Activated T-helper 1 cell treated with anti-CD3 and anti-CD28 coated beads, Interleukin-12 subunit alpha, Interleukin-12 subunit beta, Interleukin-2, Interleukin-4 antibody, amounts not matched to agents 30 ng/mL and 10 ng/mL and 1 ng/mL, durations not matched to agents 14 hours and 24 hours and 36 hours (primary cell): ENCODE measurements at regions not wholly inside any gene's neighbourhood (a gene's known extent, or its start where the extent isn't known, plus 50 kb on each side); places are given as distances from the start of the nearest gene placed in this dataset.
"Not testable (repeated sequence)": the region's sequence is repeated elsewhere in the genome, so short reads cannot be mapped to it uniquely, and the experiment has no call there.

Source experiments
- DNase-seq: peaks from one replicate; pipeline ENCODE4 v3.0.0; 2021; ENCODE audit warnings: low spot score
- H3K27ac Mint-ChIP-seq: one replicate; pipeline ENCODE4 v1.8.0; 2021; ENCODE audit warnings: mild to moderate bottlenecking, mixed read lengths
- H3K27me3 Mint-ChIP-seq: one replicate; pipeline ENCODE4 v1.8.0; 2022; ENCODE audit warnings: mild to moderate bottlenecking, moderate library complexity, mixed read lengths; ENCODE audit not compliant: insufficient read depth
- H3K36me3 Mint-ChIP-seq: one replicate; pipeline ENCODE4 v1.8.0; 2021; ENCODE audit warnings: low read depth, mixed read lengths
- H3K4me1 Mint-ChIP-seq: one replicate; pipeline ENCODE4 v1.8.0; 2021; ENCODE audit warnings: low read depth, mixed read lengths
- H3K4me3 Mint-ChIP-seq: one replicate; pipeline ENCODE4 v1.8.0; 2021; ENCODE audit warnings: mild to moderate bottlenecking, moderate library complexity, mixed read lengths
- H3K9me3 Mint-ChIP-seq: one replicate; pipeline ENCODE4 v1.8.0; 2021; ENCODE audit warnings: mixed read lengths
- intact Hi-C: fragments of 100-400 bp; cut with micrococcal nuclease; formaldehyde crosslinking; loops from one replicate; pipeline ENCODE4 v1.15.1; 2024

DNA sequence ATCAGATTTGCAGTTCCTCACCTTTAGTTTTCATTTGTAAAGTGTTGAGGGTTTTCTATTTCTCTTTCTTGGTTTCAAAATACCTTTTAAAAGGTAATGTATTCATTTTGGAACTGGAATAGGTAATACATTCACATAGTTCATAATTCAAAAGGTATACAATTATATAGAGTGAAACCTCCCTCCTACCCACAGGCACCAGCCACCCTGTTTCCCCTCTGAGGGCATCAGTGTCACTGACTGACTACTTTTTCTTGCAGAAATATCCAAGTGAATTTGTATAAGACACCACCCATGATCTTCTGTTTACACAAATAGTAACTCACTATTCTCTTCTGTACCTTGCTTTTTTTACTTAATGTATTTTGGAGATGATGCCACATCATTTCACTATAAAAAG, 139.6 kb upstream of the EGLN3 start:
- Mint-ChIP-seq H3K27ac (no peak overlapping the region), H3K36me3 (peaks cover 6% of the 10 kb centered on the region), H3K27me3 (peaks cover 8% of the 10 kb centered on the region), H3K9me3 (peaks cover 8% of the 10 kb centered on the region), H3K4me3 (no peak overlapping the region), H3K4me1 (peaks cover 20% of the 10 kb centered on the region)
- no peak for DNase-seq
- intact Hi-C loops = loop anchor here (10.0 kb wide), 1 partner anchor 46 kb away; no protein-coding TSS in a partner anchor

DNA sequence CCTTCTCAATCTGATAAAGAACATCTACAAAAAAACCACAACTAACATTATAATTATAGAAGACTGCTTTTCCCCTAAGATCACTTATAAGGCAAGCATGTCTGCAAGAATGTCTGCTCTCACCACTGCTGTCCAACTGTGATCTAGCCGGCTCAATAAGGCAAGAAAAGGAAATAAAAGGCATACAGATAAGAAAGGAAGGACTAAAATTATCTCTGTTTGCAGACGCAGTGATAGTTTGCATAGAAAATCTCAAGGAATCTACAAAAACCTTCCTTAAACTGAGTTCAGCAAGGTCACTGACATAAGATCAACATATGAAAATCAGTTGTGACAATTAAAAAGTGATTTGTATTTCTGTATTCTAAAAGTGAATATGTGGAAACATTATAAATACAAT, 138.0 kb upstream of the EGLN3 start:
- intact Hi-C loops = no loop called here
- no peak overlapping the region for H3K4me3 Mint-ChIP-seq
- peaks cover 8% of the 10 kb centered on the region for H3K27me3 Mint-ChIP-seq
- H3K9me3 Mint-ChIP-seq = peaks cover 5% of the 10 kb centered on the region
- H3K4me1 Mint-ChIP-seq = peaks cover 12% of the 10 kb centered on the region
- no peak for DNase-seq
- no peak overlapping the region for H3K27ac Mint-ChIP-seq
- peaks cover 6% of the 10 kb centered on the region for H3K36me3 Mint-ChIP-seq

GRCh38 chr14:34087571-34087970, 136.7 kb upstream of the EGLN3 start:
- H3K27ac Mint-ChIP-seq = no peak overlapping the region
- intact Hi-C loops = no loop called here
- peaks cover 3% of the 10 kb centered on the region for H3K36me3 Mint-ChIP-seq
- H3K4me3 Mint-ChIP-seq = no peak overlapping the region
- no peaks in the 10 kb centered on the region for H3K4me1 Mint-ChIP-seq
- no peak for DNase-seq
- peaks cover 5% of the 10 kb centered on the region for H3K9me3 Mint-ChIP-seq
- peaks cover 7% of the 10 kb centered on the region for H3K27me3 Mint-ChIP-seq

DNA sequence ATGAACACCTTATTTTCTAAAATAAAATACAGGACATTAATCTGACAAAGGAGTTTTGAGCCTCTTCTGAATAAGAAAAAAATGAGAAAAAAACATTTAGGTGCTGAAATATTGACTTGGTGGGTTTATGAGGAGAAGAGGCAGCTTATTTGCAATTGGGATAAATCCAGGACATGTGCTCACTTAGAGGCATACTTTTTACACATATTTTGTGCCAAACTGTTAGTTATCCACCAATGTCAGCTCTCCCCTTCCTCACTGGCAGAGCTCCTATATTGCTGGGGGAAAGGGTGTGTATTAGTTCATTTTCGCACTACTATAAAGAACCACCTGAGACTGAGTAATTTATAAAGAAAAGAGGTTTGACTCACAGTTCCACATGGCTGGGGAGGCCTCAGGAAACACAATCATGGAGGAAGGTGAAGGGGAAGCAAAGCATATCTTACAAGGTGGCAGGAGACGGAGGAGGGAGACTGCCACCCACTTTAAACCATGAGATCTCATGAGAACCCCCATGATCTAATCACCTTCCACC, 135.4 kb upstream of the EGLN3 start:
- no peaks in the 10 kb centered on the region for H3K4me1 Mint-ChIP-seq
- no peak overlapping the region for H3K27ac Mint-ChIP-seq
- intact Hi-C loops = no loop called here
- peaks cover 10% of the 10 kb centered on the region for H3K27me3 Mint-ChIP-seq
- H3K36me3 Mint-ChIP-seq = peaks cover 3% of the 10 kb centered on the region
- DNase-seq = no peak
- H3K4me3 Mint-ChIP-seq = no peak overlapping the region
- peaks cover 5% of the 10 kb centered on the region for H3K9me3 Mint-ChIP-seq

DNA sequence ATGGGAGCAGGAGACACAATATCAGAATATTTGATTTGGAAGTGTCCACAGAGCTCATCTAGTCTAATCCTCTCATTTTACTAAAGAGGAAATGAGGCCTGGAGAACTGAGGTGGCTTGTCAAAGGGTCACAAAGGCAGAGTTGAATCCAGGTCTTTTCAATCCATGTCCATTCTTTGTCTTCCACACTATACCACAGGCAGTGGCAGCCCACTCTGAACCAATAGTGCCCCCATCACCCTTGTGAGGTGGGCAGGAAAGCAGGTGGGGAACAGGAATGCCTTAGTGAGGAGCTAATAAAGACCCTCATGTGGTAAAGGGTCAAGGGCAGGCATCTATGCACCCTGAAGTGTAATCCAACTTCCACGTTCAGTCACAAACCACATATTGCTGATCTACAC, 134.8 kb upstream of the EGLN3 start:
- Mint-ChIP-seq H3K9me3 (peaks cover 5% of the 10 kb centered on the region), H3K27ac (no peak overlapping the region), H3K4me3 (no peak overlapping the region), H3K27me3 (peaks cover 10% of the 10 kb centered on the region), H3K4me1 (no peaks in the 10 kb centered on the region), H3K36me3 (peaks cover 3% of the 10 kb centered on the region)
- no peak for DNase-seq
- intact Hi-C loops = no loop called here

DNA sequence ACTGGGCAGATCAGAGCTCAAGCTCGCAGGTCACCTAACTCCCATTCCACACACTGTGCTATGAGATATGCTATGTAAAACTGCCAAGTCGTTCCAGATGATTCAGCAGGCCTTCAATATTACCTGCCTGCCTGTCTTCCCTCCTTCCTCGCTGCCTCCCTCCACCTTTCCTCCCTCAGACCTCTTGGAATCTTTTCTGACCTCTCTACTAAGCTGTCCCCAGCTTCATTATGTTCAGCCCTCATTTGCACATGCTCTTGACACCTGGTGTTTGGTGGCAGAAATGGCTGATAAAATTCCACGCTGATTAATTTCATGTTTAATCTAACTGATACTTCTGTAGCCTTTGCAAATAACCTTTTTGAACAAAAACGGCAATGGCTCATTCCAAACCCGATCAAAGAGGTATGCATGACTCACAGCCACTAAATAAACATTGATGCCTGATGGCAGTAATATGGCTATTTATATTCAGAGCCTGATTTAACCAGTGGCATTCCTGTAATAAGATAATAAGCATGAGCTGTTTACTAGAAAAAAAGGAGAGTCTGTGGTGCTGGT, 130.8 kb upstream of the EGLN3 start:
- H3K27ac Mint-ChIP-seq = no peak overlapping the region
- H3K27me3 Mint-ChIP-seq = peaks cover 5% of the 10 kb centered on the region
- no peak for DNase-seq
- no peaks in the 10 kb centered on the region for H3K36me3 Mint-ChIP-seq
- H3K4me1 Mint-ChIP-seq = peaks cover 4% of the 10 kb centered on the region
- H3K4me3 Mint-ChIP-seq = no peak overlapping the region
- no peaks in the 10 kb centered on the region for H3K9me3 Mint-ChIP-seq
- intact Hi-C loops = no loop called here

GRCh38 chr14:34081101-34081575, 130.3 kb upstream of the EGLN3 start:
- H3K36me3 Mint-ChIP-seq = no peaks in the 10 kb centered on the region
- no peak for DNase-seq
- no peak overlapping the region for H3K27ac Mint-ChIP-seq
- H3K9me3 Mint-ChIP-seq = no peaks in the 10 kb centered on the region
- H3K27me3 Mint-ChIP-seq = peaks cover 6% of the 10 kb centered on the region
- H3K4me3 Mint-ChIP-seq = no peak overlapping the region
- intact Hi-C loops = no loop called here
- H3K4me1 Mint-ChIP-seq = peaks cover 4% of the 10 kb centered on the region

- intact Hi-C loops = not testable (repeated sequence)
These were observed 128.8 kb upstream of the EGLN3 start for GRCh38 chr14:34079643-34080042.

DNA sequence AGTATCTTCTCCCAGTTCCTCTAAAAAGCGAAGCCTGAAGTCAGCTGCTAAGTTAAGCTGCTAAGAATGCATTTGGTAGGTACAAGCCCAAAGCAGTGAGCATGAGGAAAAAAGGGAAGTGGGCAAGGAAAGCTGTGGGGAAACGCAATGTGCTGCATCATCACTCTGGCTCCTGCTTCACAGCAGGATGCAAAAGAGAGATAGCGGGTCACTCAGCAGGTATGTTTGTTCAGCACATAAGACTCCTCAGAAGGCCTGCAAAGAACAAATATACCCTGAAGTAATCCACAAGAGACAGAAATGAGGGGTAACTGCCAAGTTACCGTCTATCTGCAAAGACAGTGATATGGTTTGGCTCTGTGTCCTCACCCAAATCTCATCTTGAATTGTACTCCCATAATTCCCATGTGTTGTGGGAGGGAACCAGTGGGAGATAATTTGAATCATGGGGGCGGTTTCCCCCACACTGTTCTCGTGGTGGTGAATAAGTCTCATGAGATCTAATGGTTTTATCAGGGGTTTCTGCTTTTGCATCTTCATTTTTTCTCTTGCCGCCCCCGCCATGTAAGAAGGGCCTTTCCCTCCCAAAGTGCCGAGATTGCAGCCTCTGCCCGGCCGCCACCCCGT, 127.4 kb upstream of the EGLN3 start:
- intact Hi-C loops = no loop called here
- Mint-ChIP-seq H3K9me3 (no peaks in the 10 kb centered on the region), H3K27me3 (peaks cover 13% of the 10 kb centered on the region), H3K36me3 (no peaks in the 10 kb centered on the region), H3K27ac (no peak overlapping the region), H3K4me1 (peaks cover 4% of the 10 kb centered on the region), H3K4me3 (no peak overlapping the region)
- DNase-seq = no peak

More at GRCh38 chr14:34079643-34080042, 128.8 kb upstream of the EGLN3 start:
- not testable (repeated sequence) for H3K9me3 Mint-ChIP-seq, H3K27ac Mint-ChIP-seq, H3K4me1 Mint-ChIP-seq, DNase-seq, H3K4me3 Mint-ChIP-seq, H3K36me3 Mint-ChIP-seq
- peaks cover 13% of the 10 kb centered on the region for H3K27me3 Mint-ChIP-seq

- peaks cover 13% of the 10 kb centered on the region for H3K9me3 Mint-ChIP-seq
- H3K27me3 Mint-ChIP-seq = peaks cover 22% of the 10 kb centered on the region
- intact Hi-C loops = no loop called here
- no peak for DNase-seq
- no peak overlapping the region for H3K27ac Mint-ChIP-seq
- H3K36me3 Mint-ChIP-seq = peaks cover 7% of the 10 kb centered on the region
- no peak overlapping the region for H3K4me3 Mint-ChIP-seq
- peaks cover 4% of the 10 kb centered on the region for H3K4me1 Mint-ChIP-seq
These were observed 125.0 kb upstream of the EGLN3 start for GRCh38 chr14:34075826-34076225.

GRCh38 chr14:34075042-34075744, 124.3 kb upstream of the EGLN3 start:
- H3K27ac Mint-ChIP-seq = no peak overlapping the region
- no peak for DNase-seq
- peaks cover 4% of the 10 kb centered on the region for H3K4me1 Mint-ChIP-seq
- peaks cover 24% of the 10 kb centered on the region for H3K27me3 Mint-ChIP-seq
- H3K4me3 Mint-ChIP-seq = no peak overlapping the region
- peaks cover 7% of the 10 kb centered on the region for H3K36me3 Mint-ChIP-seq
- H3K9me3 Mint-ChIP-seq = peaks cover 13% of the 10 kb centered on the region
- intact Hi-C loops = no loop called here

DNA sequence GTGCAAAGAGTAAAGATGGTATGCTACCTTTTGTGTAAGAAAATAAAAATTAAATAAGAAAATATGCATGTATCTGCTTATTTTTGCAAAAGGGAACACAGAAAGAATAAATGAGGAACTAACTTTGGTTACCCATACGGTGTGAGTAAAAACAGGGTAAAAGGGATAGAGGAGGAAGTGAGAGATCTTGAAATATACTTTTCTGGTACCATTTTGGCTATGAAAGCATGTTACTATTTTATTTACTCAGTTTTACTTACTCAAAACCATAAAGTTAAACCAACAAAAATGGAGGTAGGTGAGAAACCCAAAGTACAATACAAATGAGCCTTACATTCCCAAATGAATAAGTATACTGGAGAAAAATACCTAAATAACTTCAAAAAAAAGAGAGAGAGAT, 122.0 kb upstream of the EGLN3 start:
- intact Hi-C loops = no loop called here
- Mint-ChIP-seq H3K27me3 (peaks cover 31% of the 10 kb centered on the region), H3K36me3 (peaks cover 12% of the 10 kb centered on the region), H3K4me3 (no peak overlapping the region), H3K9me3 (peaks cover 20% of the 10 kb centered on the region), H3K27ac (no peak overlapping the region), H3K4me1 (peaks cover 3% of the 10 kb centered on the region)
- DNase-seq = no peak

DNA sequence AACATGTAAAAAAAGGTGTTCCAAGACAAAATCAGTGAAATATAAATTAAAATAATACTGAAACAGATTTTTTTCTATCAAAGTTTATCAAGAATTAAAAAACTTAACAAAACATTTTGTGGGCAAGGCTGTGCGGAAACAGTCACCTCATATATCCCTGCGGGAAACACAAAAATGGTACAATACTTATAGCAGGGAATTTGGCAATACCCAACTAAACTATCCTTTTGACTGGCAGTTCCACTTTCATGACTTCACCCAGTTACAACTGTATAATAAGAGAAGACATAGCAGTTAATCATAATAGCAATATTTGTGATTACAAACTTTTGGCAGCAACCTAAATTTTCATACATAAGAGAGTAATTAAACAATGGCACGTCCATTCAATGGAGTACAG, 121.5 kb upstream of the EGLN3 start:
- peaks cover 22% of the 10 kb centered on the region for H3K9me3 Mint-ChIP-seq
- H3K27ac Mint-ChIP-seq = no peak overlapping the region
- intact Hi-C loops = no loop called here
- peaks cover 12% of the 10 kb centered on the region for H3K36me3 Mint-ChIP-seq
- H3K4me3 Mint-ChIP-seq = no peak overlapping the region
- peaks cover 31% of the 10 kb centered on the region for H3K27me3 Mint-ChIP-seq
- DNase-seq = no peak
- no peaks in the 10 kb centered on the region for H3K4me1 Mint-ChIP-seq
